PC-9 (cell line): ENCODE measurements at regions not wholly inside any gene's neighbourhood (a gene's known extent, or its start where the extent isn't known, plus 50 kb on each side); places are given as distances from the start of the nearest gene placed in this dataset.
"Not testable (repeated sequence)": the region's sequence is repeated elsewhere in the genome, so short reads cannot be mapped to it uniquely, and the experiment has no call there.

Source experiments
- BruUV-seq: library from RNA; stranded (reverse); fragments of 400-500 nt; replicated peaks from 2 replicates; lab custom pipeline; 2021; lab: Mats Ljungman, UMichigan
- CTCF ChIA-PET: fragments of 300-600 bp; sonication (Branson Sonifier 250); formaldehyde crosslinking; loops from one replicate; lab custom pipeline; 2022; ENCODE audit warnings: antibody characterized with exemption; lab: Charles Lee
- POLR2A ChIA-PET: fragments of 300-600 bp; sonication (Branson Sonifier 250); formaldehyde crosslinking; loops from one replicate; lab custom pipeline; 2022; ENCODE audit warnings: antibody characterized with exemption; ENCODE audit not compliant: unreplicated experiment; lab: Charles Lee
- DNase-seq, 2 experiments: peaks; one replicate each; pipeline versions ENCODE4 v3.0.0 to v3.0.0-alpha.2; 2015 to 2022; ENCODE audit warnings: mixed read lengths in 1 of 2
- H2AFZ ChIP-seq: fragments of 200-600 bp; sonication (generic); 2 replicates; pipeline ENCODE4 v1.8.1; 2017; ENCODE audit warnings: antibody characterized with exemption
- H3F3A ChIP-seq: fragments of 200-600 bp; sonication (generic); 2 replicates; pipeline ENCODE4 v1.8.1; 2017; ENCODE audit warnings: antibody characterized with exemption, mild to moderate bottlenecking, low read depth; ENCODE audit not compliant: insufficient read depth
- H3K27ac ChIP-seq: fragments of 200-600 bp; sonication (generic); 2 replicates; pipeline ENCODE4 v1.6.1; 2016; ENCODE audit warnings: mixed run types
- H3K27me3 ChIP-seq: fragments of 200-600 bp; sonication (generic); 2 replicates; pipeline ENCODE4 v1.6.1; 2016; ENCODE audit warnings: low read depth, mixed run types; ENCODE audit not compliant: insufficient read depth
- H3K36me3 ChIP-seq: fragments of 200-600 bp; sonication (generic); 2 replicates; pipeline ENCODE4 v1.6.1; 2016; ENCODE audit warnings: low read depth, mixed run types
- H3K4me1 ChIP-seq: fragments of 200-600 bp; sonication (generic); replicated peaks from 2 replicates; pipeline ENCODE4 v1.6.1; 2016; ENCODE audit warnings: mixed run types; ENCODE audit not compliant: insufficient read depth
- H3K4me2 ChIP-seq: fragments of 200-600 bp; sonication (generic); 2 replicates; pipeline ENCODE4 v1.6.1; 2017; ENCODE audit warnings: mixed run types
- H3K4me3 ChIP-seq: fragments of 200-600 bp; sonication (generic); 2 replicates; pipeline ENCODE4 v1.6.1; 2016; ENCODE audit warnings: mixed run types
- H3K79me2 ChIP-seq: fragments of 200-600 bp; sonication (generic); 2 replicates; pipeline ENCODE4 v1.6.1; 2017; ENCODE audit warnings: low read depth, mixed run types
- H3K9me2 ChIP-seq: fragments of 200-600 bp; sonication (generic); 2 replicates; pipeline ENCODE4 v1.8.1; 2017; ENCODE audit warnings: mild to moderate bottlenecking; ENCODE audit not compliant: insufficient read depth
- H3K9me3 ChIP-seq: fragments of 200-600 bp; sonication (generic); 2 replicates; pipeline ENCODE4 v1.8.1; 2016; ENCODE audit warnings: low read depth; ENCODE audit not compliant: insufficient read depth
- H4K20me1 ChIP-seq: fragments of 200-600 bp; sonication (generic); 2 replicates; pipeline ENCODE4 v1.8.1; 2017; ENCODE audit not compliant: insufficient read depth
- CTCF ChIP-seq: fragments of 200-600 bp; sonication (generic); conservative IDR thresholded peaks from 2 replicates; pipeline ENCODE4 v1.6.1; 2017; ENCODE audit warnings: mixed run types, antibody characterized with exemption, mild to moderate bottlenecking, moderate library complexity
- EZH2 ChIP-seq: fragments of 200-600 bp; sonication (generic); IDR thresholded peaks from 2 replicates; pipeline ENCODE4 v1.8.0; 2017; ENCODE audit warnings: antibody characterized with exemption, low read depth
- intact Hi-C: fragments of 100-400 bp; cut with micrococcal nuclease; formaldehyde crosslinking; loops from one replicate; pipeline ENCODE4 v1.10.0; 2022; ENCODE audit not compliant: unreplicated experiment

DNA sequence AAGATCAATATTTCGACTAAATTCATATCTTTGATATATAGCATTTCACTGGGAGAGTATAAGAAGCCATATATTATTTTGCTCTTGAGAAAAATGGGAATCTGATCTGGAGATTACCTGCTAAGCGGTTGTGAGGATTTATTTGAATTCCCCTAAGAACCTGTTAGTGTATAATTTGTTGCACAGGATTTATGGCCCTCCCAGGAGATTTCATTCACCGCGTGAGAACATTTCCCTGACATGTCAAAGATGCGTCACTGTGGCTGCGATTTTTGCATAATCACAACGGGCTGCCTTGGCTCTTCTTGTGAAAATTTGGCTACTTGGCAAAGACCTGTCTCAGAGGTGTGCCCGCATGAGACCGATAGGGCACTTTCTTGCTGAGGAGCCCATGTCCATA, 184.7 kb upstream of the PFKP start:
- H3K4me3 ChIP-seq = no peak overlapping the region
- TF ChIP-seq CTCF = no peak
- TF ChIP-seq EZH2 = no peak
- no peaks in the 10 kb centered on the region for H3K79me2 ChIP-seq
- H3K27me3 ChIP-seq = peaks cover 79% of the 10 kb centered on the region
- BruUV-seq = no TSS peak
- intact Hi-C loops = no loop called here
- DNase-seq = no peak
- ChIA-PET CTCF (no interaction called here), POLR2A (no interaction called here)
- H3K9me2 ChIP-seq = no peaks in the 10 kb centered on the region
- no peaks in the 10 kb centered on the region for H4K20me1 ChIP-seq
- no peak overlapping the region for H3K27ac ChIP-seq
- H3K4me2 ChIP-seq = no peak overlapping the region
- H3K9me3 ChIP-seq = no peaks in the 10 kb centered on the region
- H3F3A ChIP-seq = no peaks in the 10 kb centered on the region
- H2AFZ ChIP-seq = no peak overlapping the region
- no peaks in the 10 kb centered on the region for H3K4me1 ChIP-seq
- H3K36me3 ChIP-seq = no peaks in the 10 kb centered on the region

GRCh38 chr10:2881720-2882620, 185.4 kb upstream of the PFKP start:
- no TSS peak for BruUV-seq
- Histone ChIP-seq H3K27me3 (peaks cover 72% of the 10 kb centered on the region), H4K20me1 (no peaks in the 10 kb centered on the region), H3K4me3 (no peak overlapping the region), H3K4me2 (no peak overlapping the region), H2AFZ (no peak overlapping the region), H3F3A (no peaks in the 10 kb centered on the region), H3K9me2 (no peaks in the 10 kb centered on the region), H3K4me1 (no peaks in the 10 kb centered on the region), H3K36me3 (no peaks in the 10 kb centered on the region), H3K9me3 (no peaks in the 10 kb centered on the region), H3K27ac (no peak overlapping the region), H3K79me2 (no peaks in the 10 kb centered on the region)
- POLR2A ChIA-PET = no interaction called here
- no peak for DNase-seq
- CTCF ChIA-PET = no interaction called here
- TF ChIP-seq CTCF = no peak
- TF ChIP-seq EZH2 = no peak
- intact Hi-C loops = no loop called here

DNA sequence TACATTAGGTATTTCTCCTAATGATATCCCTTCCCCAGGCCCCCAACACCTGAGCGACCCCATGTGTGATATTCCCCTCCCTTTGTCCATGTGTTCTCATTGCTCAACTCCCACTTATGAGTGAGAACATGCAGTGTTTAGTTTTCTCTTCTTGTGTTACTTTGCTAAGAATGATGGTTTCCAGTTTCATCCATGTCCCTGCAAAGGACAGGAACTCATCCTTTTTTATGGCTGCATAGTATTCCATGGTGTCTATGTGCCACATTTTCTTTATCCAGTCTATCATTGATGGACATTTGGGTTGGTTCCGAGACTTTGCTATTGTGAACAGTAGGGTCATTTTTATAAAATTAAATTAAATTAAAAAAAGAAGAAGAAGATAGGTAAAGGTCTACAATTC, 187.3 kb upstream of the PFKP start:
- H3K9me3 ChIP-seq, DNase-seq, BruUV-seq, H4K20me1 ChIP-seq, H3K4me1 ChIP-seq, H2AFZ ChIP-seq, CTCF ChIA-PET, H3K4me2 ChIP-seq, H3F3A ChIP-seq, POLR2A ChIA-PET, H3K79me2 ChIP-seq, H3K36me3 ChIP-seq, H3K9me2 ChIP-seq, H3K4me3 ChIP-seq, intact Hi-C loops, H3K27ac ChIP-seq: not testable (repeated sequence)
- peaks cover 53% of the 10 kb centered on the region for H3K27me3 ChIP-seq
